ENCODE measurements at regions not wholly inside any gene's neighbourhood (a gene's known extent, or its start where the extent isn't known, plus 50 kb on each side); places are given as distances from the start of the nearest gene placed in this dataset.

DNA sequence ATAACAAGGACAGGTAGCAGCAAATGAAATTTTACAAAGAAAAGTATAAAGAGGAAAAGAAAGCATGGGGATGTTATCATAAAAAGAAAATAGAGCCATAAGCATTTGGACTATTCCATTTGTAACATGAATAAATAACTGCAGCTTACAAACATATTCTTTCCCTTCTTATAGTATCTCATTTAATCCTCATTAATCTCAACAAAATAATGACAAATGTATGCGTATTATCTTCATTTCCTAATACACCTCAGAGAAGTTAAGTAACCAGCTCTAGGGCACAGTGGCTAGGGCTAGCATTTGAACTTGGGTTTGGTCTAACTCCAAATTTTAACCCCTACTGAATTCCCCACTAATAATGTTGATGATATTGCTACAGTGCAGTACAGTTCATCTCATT lies 175.5 kb upstream of the POU5F2 start:
- no peak for TF ChIP-seq POLR2AphosphoS5 (IDR thresholded peaks at IDR 0.05; ENCODE audit: insufficient read depth in 1 of 2, low read depth in 1 of 2)
- no peak for TF ChIP-seq CTCF (IDR thresholded peaks at IDR 0.05)
- TF ChIP-seq POLR2A (IDR thresholded peaks at IDR 0.05): no peak
- Histone ChIP-seq H3K27ac (no peak overlapping the region), H3K36me3 (no peaks in the 10 kb centered on the region), H3K4me3 (no peak overlapping the region), H3K9me3 (no peaks in the 10 kb centered on the region), H3K4me1 (no peaks in the 10 kb centered on the region), H3K27me3 (no peaks in the 10 kb centered on the region)
- intact Hi-C loops (cut with DNase I): no loop called here
- no peak for DNase-seq (ENCODE audit: extremely low spot score in 2 of 2)

DNA sequence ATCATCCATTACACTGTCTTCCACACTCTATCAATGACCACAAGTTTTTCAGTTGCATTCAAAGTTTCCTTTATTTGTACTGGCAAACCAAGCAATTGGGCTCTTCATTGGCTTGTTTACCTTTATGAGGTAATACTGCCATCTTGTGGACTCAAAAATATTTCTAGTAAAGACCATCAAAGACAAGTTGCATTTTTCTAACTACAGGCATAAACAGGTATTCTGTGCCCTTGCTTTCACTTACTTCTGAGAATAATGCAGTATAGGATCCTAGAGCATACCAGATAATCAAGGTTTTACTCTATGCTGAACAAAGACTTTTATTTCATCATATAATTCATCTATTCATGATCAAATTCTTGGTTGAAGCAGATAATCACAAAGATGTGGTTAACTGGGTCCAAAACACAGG lies 173.7 kb upstream of the POU5F2 start:
- H3K4me3 ChIP-seq: no peak overlapping the region
- H3K9me3 ChIP-seq: no peaks in the 10 kb centered on the region
- peak in 2 of 3 experiments; percentile 9 to 29 for TF ChIP-seq CTCF (IDR thresholded peaks at IDR 0.05)
- no peak for TF ChIP-seq POLR2AphosphoS5 (IDR thresholded peaks at IDR 0.05; ENCODE audit: insufficient read depth in 1 of 2, low read depth in 1 of 2)
- H3K36me3 ChIP-seq: no peaks in the 10 kb centered on the region
- H3K27me3 ChIP-seq: no peaks in the 10 kb centered on the region
- intact Hi-C loops (cut with DNase I): no loop called here
- H3K4me1 ChIP-seq: no peaks in the 10 kb centered on the region
- no peak for DNase-seq (ENCODE audit: extremely low spot score in 2 of 2)
- H3K27ac ChIP-seq: no peak overlapping the region

GRCh38 chr5:93911609-93912008 lies 170.2 kb upstream of the POU5F2 start:
- no peak for TF ChIP-seq CTCF (IDR thresholded peaks at IDR 0.05)
- no peak for TF ChIP-seq POLR2A (IDR thresholded peaks at IDR 0.05)
- TF ChIP-seq POLR2AphosphoS5 (IDR thresholded peaks at IDR 0.05; ENCODE audit: insufficient read depth in 1 of 2, low read depth in 1 of 2): no peak
- intact Hi-C loops (cut with DNase I): no loop called here

DNA sequence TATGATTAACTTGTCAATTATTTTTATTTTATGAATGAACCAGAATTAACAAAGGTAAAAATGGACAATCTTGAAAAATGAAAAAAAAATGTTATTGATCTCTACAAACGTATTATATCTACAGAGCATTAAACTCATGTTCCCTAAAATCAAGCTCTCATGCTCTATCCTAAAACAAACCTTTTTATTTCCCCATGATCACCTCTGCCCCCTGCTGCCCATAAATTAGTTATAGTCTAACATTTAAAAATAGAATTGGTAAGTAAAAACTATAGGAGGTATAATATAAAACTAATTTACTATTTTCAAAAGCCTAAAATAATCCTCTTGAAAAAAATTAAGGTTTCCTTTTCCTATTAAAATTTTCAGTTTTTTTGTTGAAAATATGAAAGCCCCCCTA lies 168.0 kb upstream of the POU5F2 start:
- Histone ChIP-seq H3K4me1 (no peaks in the 10 kb centered on the region), H3K27ac (no peak overlapping the region), H3K27me3 (no peaks in the 10 kb centered on the region), H3K9me3 (no peaks in the 10 kb centered on the region), H3K36me3 (no peaks in the 10 kb centered on the region), H3K4me3 (no peak overlapping the region)
- intact Hi-C loops (cut with DNase I): no loop called here
- no peak for DNase-seq (ENCODE audit: extremely low spot score in 2 of 2)
- TF ChIP-seq POLR2A (IDR thresholded peaks at IDR 0.05) (no peak), CTCF (IDR thresholded peaks at IDR 0.05) (no peak), POLR2AphosphoS5 (IDR thresholded peaks at IDR 0.05; ENCODE audit: insufficient read depth in 1 of 2, low read depth in 1 of 2) (no peak)

More at GRCh38 chr5:93911609-93912008, 170.2 kb upstream of the POU5F2 start:
- Histone ChIP-seq H3K4me1 (no peaks in the 10 kb centered on the region), H3K4me3 (no peak overlapping the region), H3K27ac (no peak overlapping the region), H3K9me3 (no peaks in the 10 kb centered on the region), H3K36me3 (no peaks in the 10 kb centered on the region), H3K27me3 (no peaks in the 10 kb centered on the region)
- DNase-seq (ENCODE audit: extremely low spot score in 2 of 2): no peak

- no peak for TF ChIP-seq POLR2A (IDR thresholded peaks at IDR 0.05)
- TF ChIP-seq CTCF (IDR thresholded peaks at IDR 0.05): no peak
- no peak for TF ChIP-seq POLR2AphosphoS5 (IDR thresholded peaks at IDR 0.05; ENCODE audit: insufficient read depth in 1 of 2, low read depth in 1 of 2)
- H3K27ac ChIP-seq: no peak overlapping the region
- H3K4me3 ChIP-seq: no peak overlapping the region
- DNase-seq (ENCODE audit: extremely low spot score in 2 of 2): no peak
- intact Hi-C loops (cut with DNase I): no loop called here
- H3K27me3 ChIP-seq: no peaks in the 10 kb centered on the region
- no peaks in the 10 kb centered on the region for H3K36me3 ChIP-seq
- no peaks in the 10 kb centered on the region for H3K9me3 ChIP-seq
- H3K4me1 ChIP-seq: no peaks in the 10 kb centered on the region
Measured at GRCh38 chr5:93904917-93905316, 163.5 kb upstream of the POU5F2 start.
